Transverse colon (tissue), 4 donors: ENCODE measurements at regions not wholly inside any gene's neighbourhood (a gene's known extent, or its start where the extent isn't known, plus 50 kb on each side); places are given as distances from the start of the nearest gene placed in this dataset.

Experiments used
- CTCF ChIP-seq, 5 experiments: fragments of 200-600 bp in 3 of 5; fragments of 450-650 bp in 2 of 5; sonication (generic) in 3 of 5; IDR thresholded peaks; 1 replicate in 2 of 5; 2 replicates in 3 of 5; pipeline ENCODE4 v1.5.1; 2016 to 2017; ENCODE audit warnings: antibody characterized with exemption in 5 of 5, inconsistent platforms in 3 of 5, mild to moderate bottlenecking in 2 of 5, moderate library complexity in 1 of 5
- EP300 ChIP-seq: sonication (generic); formaldehyde crosslinking; IDR thresholded peaks from one replicate; pipeline ENCODE4 v1.6.1; 2017; ENCODE audit warnings: antibody characterized with exemption, low read depth
- POLR2A ChIP-seq: fragments of 450-650 bp; IDR thresholded peaks from one replicate; pipeline ENCODE4 v1.6.1; 2016; ENCODE audit warnings: antibody characterized with exemption, mild to moderate bottlenecking, moderate library complexity
- POLR2AphosphoS5 ChIP-seq, 3 donors: sonication (generic); formaldehyde crosslinking; IDR thresholded peaks; one replicate each; pipeline ENCODE4 v1.6.1; 2016; ENCODE audit warnings: antibody characterized with exemption in 3 of 3

GRCh38 chr1:233503366-233503954 lies 110.4 kb upstream of the KCNK1 start:
- TF ChIP-seq CTCF (IDR thresholded peaks at IDR 0.05), result no peak
- TF ChIP-seq EP300, result no peak
- no peak for TF ChIP-seq POLR2A
- no peak for TF ChIP-seq POLR2AphosphoS5 (IDR thresholded peaks at IDR 0.05)
